NCI-H82 (cell line): ENCODE measurements at regions not wholly inside any gene's neighbourhood (a gene's known extent, or its start where the extent isn't known, plus 50 kb on each side); places are given as distances from the start of the nearest gene placed in this dataset.

Experiments
- DNase-seq: peaks from one replicate; lab custom pipeline; 2025; lab: John Stamatoyannopoulos, UW

DNA sequence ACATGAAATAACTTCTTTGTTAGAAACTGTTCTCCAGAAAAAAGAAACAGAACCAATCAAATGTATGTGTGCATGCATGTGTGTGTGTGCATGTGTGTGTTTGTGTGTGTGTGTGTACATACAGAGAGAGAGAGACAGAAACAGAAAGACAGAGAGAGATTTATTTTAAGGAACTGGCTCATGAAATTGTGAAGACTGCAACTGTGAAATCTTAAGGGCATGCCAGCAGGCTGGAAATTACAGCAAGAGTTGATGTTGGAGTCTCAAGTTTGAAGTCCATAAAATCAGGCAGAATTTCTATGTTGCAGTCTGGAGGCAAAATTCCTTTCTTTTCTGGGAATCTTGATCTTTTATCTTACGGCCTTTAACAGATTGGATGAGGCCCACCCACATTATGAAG, 168.9 kb upstream of the CDH20 start:
- DNase-seq, result no peak

DNA sequence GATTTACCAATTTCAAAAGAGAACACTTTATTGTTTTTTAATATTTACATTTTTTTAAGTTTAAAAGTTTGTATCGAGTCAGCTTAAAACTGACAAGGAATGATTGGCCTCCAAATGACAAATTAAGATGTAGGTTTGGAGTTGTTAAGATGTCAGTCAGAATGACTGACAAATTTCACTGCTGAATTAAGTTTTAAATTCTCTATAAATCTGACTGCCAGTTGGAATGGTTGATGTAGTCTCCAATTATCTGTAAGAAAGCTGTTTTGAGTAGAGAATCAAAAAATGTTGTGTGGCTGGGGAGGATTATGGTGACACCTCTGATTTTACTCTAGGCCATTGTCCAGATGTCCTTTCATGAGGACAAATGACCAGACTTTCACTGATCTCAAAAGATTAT, 165.3 kb upstream of the CDH20 start:
- no peak for DNase-seq

DNA sequence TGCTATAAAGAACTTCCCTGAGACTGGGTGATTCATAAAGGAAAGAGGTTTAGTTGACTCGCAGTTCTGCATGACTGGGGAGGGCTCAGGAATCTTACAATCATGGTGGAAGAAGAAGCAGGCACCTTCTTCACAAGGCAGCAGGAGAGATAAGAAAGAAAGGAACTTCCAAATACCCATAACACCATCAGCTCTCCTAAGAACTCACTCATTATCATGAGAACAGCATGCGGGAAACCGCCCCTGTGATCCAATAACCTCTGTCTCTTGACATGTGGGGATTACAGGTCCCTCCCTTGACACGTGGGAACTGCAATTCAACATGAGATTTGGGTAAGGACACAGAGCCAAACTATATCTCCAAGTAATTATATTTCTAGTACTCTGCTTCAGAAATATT, 163.8 kb upstream of the CDH20 start:
- DNase-seq, result peak; percentile 62

DNA sequence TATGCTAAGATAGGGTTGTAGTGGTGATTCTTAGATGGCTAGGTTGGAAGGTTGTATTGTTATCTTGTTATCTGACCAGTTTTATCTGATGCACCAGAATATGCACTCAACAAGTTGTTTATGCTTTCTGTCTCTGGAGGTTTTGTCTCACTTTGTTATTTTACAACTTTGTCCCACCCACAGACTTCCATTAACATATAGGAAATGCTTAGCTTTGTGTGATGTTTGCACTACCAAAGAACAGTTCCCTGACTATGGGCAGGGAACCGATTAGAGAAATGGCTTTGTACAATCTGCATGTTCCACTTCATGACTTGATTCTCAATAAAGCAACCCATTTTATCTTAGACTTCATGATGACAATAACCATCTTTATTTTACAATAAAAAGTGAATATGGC, 160.6 kb upstream of the CDH20 start:
- no peak for DNase-seq

DNA sequence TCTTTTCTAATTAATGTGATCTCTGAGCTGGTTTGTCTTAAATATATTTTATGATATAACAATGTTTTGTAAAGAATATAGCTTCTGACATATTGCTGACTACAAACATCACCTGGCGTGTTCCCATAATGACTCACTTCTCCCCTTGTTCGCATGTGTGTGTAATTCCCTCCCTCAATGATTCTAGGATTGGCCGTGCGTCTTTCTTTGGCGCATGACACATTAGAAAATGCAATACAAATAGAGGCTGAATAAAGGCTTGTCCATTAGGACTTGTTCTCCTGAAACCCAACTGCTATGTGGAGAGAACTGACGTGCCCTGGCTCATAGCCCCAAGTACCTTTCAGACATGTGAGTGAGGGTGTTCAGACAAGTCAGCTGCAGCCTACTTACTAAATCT, 159.7 kb upstream of the CDH20 start:
- DNase-seq, result no peak

DNA sequence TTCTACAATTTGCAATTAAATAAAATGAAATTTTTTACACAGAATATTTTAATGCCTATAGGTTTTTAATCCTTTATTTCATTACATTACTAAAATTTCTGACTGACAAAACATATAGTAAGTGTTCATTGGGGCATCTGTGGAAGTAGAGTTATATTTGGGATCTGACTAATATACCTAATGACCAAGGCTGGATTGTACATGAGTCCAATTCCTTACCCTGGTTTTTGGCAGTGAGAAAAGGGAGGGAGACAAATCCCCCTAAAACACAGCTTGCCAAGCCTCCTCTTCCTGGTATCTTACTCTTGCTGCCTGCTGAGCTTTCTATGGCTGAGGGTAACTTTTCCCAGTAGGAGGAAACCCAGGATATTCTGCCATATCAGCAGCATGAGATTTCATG, 149.4 kb upstream of the CDH20 start:
- DNase-seq, result no peak

DNA sequence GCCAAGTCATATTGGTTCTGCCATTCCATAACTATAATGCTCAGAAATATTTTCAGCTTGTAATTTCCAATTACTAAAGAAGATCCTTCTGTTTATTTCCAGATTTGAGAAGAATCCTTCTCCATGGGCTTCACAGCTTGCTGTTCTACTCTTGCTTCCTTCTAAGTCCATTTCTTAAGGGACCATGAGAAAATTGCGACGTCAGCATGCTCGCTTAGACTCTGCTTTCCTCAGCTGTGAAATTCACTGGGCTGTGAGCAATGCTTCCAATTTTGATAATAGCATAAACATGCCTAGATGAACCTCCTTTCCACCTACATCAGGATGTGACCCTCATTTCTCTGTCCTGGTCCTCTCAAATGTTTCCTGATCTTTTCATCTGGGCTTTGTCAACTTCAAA, 145.3 kb upstream of the CDH20 start:
- DNase-seq, result no peak

DNA sequence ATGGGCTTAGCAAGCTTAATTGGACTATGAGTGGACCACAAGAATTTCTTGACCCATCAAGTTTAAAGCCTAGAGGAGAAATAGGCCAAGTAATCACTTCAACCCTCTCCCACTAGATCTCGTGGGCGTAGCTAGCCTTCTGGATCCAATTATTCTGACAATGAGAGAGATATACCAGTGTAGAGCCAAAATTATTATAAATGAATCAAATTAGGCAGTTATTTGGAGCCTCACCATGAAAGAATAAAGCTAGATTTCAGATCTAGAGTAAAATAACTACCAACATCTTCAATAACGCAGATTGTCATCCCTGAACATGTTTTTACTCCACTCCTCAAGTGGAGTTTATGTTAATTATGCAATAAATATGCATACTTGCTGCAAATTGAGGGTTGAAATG, 143.9 kb upstream of the CDH20 start:
- no peak for DNase-seq

DNA sequence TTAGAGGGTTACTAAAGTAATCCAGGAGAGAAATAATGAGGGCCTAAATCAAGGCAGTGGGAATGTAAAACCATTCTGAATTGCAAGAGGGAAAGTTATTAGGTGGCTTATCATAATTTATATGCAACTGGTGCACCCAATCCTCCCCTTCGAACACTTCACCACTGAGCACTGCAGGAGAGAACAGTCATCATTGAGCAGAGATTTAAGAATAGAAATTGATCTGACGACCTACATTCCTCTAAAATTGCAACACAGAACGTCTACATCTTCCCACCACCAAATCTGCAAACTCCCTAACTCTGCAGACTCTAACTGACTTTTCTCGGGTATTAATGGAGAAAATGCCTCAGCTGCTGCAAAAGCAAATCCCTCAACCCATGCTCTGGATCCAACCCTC, 138.5 kb upstream of the CDH20 start:
- no peak for DNase-seq

DNA sequence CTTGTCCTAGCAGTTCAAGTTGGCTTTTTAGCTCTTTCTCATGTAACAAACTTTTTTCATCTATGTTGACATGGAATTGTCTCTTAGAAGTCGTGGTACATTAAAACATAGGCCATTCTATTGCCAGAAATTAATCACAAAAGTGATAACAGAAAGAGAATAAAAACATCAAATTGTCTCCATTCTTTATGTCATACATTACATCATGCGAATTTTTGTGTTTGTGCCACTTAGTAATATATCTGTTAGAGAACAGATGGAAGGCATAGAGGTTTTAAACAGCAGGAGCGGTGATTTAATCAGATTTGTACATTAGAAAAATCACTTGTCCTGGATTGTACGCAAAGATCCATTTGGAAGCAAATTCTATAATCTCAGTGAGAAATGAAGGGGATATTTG, 136.5 kb upstream of the CDH20 start:
- peak; percentile 29 for DNase-seq

DNA sequence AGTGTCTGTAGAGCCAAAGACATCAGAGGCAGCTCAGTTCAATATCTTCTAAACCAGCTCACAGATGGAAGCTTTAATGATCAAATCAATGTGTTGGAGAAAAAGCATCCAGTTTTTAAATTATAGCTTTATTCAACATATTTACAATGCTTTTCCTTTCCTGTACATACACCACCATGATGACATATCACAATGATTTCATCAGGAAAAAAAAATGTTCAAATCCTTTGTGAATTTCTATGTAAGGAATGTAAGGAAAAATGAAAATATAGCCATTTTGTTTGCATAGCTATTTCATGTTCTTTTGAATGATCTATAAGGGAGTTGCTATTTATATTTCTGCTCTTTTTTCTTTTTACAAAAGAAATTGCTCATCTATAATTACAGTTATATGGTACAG, 134.7 kb upstream of the CDH20 start:
- DNase-seq, result no peak

DNA sequence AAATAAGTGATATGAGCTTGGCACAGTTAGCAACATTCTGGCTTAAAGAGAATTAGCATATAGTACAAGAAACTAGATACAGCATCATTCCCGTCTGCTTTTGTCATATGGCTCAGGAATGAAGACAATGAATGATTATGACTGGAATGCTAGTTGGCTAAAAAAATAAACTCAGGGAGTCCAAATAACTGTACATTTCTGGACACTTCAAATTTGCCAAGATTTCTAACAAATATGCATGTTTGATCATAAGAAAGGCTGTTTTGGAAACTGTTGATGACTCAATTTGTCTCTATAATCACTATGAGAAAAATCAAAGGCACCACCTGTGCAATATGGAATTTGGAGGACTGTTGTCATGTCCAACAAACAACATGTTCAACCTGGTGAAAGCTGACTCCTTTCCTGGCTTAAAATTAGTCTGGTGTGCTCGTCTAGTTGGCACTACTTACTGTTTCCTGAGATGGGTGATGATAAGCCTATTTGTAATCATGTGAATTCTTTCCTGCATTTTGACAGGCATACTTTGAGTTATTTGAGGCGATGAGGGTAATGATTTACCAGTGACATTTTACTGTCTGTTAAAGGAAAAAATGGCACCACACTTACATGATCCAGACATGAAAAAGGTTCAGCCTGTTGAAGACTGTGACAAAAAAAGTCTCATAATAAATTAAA, 133.9 kb upstream of the CDH20 start:
- DNase-seq, result peak; percentile 4

DNA sequence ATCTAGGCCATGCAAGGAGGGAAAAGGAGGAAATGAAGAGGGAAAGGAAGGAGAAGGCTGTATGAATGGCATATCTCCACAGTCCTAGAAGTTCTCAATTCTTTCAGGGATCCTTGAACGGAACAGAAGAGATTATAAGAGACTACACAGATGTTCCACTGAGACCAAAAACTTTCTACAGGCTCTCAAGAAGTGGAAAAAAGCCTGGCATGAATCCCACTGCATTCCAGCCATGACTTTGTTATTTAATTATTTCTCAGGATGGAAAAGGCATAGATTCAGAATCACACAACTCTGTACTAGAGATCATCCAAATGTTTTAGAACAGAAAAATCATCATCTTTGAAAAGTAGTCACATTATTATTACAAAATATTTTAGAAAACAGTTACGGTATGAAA, 131.7 kb upstream of the CDH20 start:
- DNase-seq, result no peak

DNA sequence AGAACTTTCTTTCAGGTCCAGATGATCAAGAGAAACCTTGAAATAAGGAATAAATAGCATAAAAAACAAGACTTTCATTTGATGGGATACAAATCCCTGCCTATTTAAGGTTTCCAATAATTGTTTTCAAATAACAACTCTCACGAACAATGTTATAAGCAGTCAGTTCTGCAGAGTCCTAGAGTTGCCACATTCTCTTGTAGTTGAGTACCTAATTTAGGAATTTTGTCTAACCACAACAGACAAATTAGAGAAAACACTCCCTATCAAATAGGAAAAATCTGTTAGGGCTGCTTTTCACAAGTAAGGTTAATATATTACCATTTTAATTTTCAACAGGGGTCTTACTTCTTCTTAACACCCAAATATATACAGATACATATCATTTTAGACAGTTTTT, 130.1 kb upstream of the CDH20 start:
- no peak for DNase-seq

DNA sequence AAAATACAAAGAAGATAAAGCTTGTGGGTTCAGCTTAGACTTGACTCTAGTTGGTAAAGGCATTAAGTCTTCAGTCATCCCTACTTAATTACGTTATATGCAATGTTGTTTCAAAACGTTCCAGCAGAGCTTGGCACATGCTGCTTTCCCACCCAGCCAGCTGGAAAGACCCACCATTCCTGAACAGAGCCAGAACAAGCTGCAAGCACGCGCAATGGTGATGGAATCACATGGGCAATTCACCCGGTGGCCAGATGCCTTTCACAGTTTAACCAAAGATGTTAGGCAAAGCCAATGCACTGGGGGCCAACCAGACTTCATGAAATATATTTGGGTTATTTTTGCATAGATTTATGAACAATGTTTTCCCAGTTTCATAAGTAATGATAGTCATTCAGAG, 123.4 kb upstream of the CDH20 start:
- DNase-seq, result peak; percentile 17

DNA sequence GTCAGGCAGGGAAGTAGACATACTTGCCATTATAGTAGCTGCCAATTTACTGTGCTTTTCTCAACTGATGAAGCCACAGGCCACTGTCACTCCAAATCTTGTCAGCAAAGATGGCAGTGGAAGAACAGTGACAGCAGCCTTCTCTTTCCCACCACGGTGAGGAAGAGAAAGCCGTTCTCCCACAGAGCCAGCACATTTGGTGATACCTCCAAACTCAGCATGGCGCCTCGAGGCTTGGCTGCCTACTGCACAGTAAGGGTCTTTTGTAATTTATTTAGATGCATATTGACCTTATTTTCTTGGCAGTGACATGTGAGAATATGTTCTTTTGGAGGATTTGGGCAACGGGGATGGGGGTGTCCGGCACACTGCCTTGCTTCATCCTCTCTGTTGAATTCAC, 117.2 kb upstream of the CDH20 start:
- no peak for DNase-seq

DNA sequence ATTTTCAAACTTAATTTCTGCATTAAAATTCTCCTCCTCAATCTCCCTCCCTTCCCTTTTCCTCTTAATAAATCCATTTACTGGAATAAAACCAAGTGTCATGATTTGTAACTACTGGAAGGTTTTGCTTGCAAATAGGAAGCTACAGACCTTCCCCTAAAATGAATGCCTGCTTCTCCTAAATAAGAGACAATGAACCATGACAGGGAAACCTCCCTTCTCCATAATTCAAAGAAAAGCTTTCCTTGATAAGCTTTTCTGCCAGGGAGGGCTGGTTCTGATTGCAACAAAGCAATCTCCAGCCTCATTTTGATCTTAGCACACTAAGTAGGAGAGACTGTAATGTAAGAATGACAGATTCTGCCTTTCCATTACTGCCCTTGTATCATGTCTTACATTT, 111.0 kb upstream of the CDH20 start:
- DNase-seq, result no peak

DNA sequence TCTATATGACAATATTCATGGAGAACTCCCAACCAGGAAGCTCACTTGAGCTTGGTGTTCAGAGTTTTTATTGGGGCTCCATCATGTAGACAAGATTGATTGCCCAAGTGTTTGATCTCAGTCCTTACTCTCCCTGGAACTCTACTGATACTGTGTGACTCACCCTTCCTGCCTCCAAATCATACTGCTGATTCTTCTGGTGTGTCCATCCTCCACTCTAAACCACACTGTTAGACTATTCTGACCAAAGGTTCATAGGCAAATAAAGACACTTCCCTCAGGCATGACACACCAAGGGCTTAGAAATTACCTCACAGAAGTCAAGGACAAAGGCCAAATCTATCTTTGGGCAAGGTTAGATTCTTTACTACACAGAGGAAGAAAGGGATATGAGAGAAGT, 107.9 kb upstream of the CDH20 start:
- DNase-seq, result no peak

DNA sequence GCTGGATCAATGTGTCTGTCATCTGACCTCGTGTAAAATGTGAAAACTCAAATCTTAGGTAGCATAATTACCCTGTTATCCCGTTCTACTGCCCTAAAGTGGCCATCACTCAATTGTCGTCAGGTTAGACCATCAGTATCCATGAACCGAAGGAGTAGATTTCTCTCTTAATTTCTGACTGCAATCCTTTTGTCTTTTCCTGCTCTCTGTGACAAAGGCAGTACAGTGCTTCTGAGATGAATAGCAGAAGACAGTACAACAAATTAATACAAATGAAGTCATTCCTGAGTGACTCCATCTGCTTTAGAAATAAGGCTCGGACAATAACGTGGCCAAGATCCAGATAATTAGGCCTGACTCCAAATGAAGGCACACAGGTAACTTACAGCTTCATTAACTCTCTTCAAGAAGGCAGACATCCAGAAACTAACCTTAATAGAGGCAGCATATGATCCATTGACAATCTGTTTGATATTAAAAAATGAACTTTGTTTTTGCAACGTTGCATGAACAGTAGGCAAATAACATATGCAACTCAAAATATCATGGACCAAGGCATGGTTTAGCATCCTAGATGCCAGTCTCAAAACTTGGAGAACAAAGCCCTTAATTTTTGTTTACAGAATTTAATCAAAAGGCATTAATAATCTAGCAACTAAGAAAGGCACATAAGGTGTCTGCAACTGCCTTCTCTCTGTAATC, 96.7 kb upstream of the CDH20 start:
- DNase-seq, result no peak

DNA sequence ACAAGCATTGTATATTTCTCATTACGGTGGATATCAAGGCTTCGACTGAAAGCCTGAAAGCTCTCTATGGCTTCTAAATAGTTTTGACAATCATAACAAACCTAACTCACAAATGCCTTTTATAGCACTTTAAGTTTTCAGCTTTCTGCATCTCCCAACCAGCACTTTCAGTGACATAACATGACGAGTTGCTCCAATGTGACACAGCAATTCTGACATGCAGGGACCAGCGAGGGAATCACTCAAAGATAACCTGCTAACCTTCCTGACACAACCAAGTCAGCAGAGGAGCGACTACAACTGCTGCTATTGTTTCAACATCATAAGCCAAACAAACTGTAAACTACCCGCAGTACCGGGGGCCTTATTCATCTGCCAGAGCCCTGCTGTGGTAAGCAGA, 95.7 kb upstream of the CDH20 start:
- DNase-seq, result no peak

DNA sequence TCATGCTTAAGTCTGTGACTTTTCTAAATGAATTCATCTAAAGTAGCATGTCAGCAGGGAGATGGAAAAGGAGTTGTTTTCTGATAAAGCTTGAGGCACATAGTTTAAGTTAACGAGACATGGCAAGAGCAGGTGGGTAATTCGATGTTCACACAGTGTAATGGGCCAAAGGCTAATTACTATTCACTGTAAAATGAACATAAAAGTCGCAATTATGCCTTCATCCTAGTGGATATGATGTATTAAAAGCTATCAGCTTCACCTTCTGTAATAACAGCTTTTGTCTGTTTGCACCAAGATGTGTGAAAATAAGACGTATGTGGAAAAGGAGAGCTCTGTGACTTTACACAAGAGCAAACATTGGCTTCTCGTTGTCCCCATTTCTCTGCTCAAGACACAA, 94.2 kb upstream of the CDH20 start:
- no peak for DNase-seq

DNA sequence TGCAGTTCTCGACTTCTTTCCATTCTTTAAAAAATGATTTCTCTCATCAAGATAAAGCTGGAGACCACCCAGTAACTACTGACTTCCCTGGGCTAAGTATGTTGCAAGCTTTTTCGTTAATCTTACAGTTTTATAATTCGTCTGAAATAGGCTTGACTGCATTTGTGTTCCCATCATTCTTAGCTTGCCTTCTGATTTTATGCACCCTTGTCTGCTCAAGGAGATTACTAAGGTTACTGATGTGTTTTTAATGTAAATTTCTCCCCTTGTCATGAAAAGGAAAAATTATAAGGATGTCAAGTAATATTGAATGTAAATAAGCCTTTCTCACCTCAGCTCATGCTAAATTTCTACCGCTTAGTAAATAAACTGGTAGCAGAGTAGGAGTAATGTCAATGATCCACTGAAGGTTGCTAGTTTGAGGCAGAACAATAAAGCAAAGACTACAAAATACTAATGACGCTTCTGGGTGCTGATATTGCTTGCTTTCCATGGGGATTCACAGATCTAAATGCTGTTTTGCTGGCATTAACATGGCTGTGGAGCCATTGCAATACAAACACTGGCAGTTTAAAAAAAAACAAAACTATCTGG, 91.9 kb upstream of the CDH20 start:
- no peak for DNase-seq

DNA sequence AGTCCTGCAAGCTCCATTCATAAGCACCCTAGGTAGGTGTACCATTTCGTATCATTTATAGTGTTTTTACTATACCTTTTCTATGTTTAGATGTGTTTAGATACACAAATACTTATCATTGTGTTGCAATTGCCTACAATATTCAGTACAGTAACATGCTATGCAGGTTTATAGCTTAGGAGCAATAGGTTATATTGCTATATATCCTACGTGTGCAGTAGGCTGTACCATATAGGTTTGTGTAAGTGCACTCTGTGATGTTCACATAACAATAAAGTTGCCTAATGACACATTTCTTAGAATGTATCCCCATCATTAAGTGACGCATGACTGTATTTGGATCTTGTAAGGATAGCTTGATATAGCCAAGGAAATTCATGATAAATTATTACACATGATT, 88.6 kb upstream of the CDH20 start:
- DNase-seq, result no peak

DNA sequence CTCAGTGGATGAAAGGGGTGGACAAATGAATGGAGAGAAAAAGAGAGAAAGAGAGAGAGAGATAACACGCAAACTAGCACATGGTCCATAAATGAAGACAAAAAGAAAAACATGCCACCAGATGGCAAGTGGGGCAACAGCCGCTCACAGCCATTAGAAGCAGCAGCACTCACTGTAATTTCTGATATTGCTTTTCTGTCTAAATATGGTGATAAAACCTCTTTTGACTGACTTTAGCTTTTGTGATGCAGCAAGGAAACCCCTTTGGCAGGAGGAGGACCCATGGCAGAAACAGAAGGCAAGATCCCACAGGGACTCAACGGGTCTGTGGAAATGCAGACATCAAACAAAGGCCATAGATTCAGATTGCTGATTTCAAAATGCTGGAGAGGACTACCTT, 88.0 kb upstream of the CDH20 start:
- no peak for DNase-seq
